ENCODE measurements at regions not wholly inside any gene's neighbourhood (a gene's known extent, or its start where the extent isn't known, plus 50 kb on each side); places are given as distances from the start of the nearest gene placed in this dataset.
A peak's percentile ranks its signal among the peaks of the same experiment; 100 is the strongest.
"Not testable (repeated sequence)": the region's sequence is repeated elsewhere in the genome, so short reads cannot be mapped to it uniquely, and the experiment has no call there.

DNA sequence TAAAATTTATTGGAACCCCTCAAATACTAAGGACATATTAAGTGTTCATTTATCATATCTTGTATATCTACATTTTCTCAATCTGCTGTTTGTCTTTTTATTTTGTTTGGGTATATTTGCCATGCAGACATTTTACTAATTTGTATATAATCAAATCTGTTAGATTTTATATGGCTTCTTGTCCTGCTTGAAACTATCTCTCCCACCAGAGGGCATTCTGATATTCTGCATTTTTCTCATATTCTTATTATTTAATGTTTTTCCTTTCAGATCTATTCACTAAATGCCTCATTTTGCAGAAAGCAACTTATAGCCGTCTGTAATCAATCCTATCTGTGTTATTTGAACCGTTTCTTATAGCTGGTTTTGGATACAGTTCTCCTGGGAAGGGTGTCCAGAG lies 745.5 kb downstream of the LRRIQ3 start:
- no peak for DNase-seq

DNA sequence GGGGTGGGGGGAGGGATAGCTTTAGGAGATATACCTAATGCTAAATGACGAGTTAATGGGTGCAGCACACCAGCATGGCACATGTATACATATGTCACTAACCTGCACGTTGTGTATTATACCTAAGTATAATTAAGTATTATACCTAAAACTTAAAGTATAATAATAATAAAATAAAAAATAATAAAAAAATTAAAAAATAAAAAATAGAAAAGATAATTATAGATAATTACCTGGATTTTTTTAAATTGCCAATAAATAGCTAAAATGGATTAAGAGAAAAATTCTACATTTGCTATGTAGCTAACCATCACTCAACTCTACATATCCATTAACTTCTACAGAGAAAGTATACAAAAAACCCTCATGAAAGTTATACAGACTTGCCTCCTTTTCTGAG lies 747.3 kb downstream of the LRRIQ3 start:
- not testable (repeated sequence) for DNase-seq

DNA sequence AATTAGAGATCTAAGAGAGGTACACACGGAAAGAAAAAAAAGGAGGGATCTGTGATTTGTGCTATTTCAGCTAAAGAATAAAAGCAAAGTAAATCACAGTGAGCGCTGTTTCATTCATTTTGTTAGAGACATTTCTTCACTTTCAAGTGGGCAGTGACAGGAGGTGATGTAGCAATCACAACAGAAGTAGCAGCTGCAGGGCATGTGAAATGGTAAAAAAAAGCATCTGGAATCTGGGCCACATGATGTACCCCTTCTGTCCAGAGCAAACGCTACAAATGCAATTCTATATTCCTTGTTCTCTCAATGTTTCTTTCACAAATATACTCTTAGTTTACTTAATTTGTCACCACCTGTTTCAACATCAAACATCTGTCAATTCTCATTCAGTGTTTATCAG lies 786.5 kb downstream of the LRRIQ3 start:
- DNase-seq, result peak; percentile 11 to 41

DNA sequence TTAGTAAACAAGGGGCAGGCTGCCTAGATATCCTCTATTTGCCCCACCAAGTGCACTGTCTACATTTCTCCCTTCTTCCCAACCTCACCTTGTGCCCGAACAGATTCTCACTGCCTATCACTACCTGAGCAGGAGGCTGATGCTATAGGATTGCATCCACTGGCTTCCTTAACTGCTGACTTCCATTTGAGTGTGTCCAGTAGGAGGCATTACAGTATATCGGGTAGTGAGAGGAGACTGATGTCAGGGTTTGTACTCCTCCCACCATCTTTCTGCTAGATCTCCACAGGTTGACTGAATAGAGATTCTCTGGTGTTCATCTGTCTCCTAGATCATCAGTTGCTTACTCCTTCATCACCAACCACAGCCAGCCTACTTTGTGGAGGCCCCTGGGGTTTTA lies 796.3 kb downstream of the LRRIQ3 start:
- DNase-seq, result no peak

DNA sequence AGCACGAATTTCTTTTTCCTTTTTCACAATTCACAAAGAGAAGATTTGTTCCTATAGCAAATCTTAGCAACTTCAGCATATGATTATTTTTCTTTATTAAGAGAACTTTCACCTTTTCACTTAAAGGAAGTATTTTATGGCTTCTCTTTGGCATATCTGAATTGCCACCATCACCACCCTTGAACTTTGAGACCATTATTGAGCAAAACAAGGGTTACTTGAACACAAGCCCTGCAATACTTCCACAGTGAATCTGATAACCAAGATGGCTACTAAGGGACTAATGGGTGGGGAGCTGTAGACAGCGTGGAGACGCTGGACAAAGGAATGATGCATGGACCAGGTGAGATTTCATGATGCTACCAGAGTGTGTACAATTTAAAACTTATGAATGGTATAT lies 815.0 kb downstream of the LRRIQ3 start:
- no peak for DNase-seq

DNA sequence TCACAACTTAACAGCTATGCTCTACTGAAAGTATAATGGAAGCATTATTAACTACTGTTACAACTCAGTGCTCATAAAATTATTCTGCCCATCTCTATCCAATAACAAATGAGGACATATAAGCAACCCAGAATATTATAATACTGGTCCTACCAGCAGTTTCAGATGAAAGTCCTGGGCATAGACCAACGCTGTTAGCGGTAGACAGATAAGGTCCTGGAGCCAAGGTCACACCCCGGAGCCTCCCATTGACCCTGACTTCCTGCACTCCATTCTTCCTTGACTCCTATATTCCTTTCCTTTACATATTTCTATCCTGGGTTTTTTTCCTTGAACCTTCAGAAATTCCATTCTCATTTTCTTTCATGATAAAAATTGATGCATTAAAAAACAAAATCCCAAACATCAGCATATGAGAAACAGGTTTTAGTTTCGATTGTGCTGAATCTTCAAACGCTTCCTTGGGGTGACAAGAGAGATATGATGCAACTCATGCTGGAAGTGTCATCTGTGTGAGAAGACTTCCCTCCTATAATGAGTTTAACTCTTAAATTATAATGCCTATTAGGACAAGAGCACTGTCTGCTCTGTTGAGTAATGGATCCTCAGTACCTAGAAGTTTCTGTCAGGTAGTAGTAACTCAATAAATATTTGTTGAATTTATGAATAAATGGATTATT lies 831.1 kb downstream of the LRRIQ3 start:
- no peak for DNase-seq

DNA sequence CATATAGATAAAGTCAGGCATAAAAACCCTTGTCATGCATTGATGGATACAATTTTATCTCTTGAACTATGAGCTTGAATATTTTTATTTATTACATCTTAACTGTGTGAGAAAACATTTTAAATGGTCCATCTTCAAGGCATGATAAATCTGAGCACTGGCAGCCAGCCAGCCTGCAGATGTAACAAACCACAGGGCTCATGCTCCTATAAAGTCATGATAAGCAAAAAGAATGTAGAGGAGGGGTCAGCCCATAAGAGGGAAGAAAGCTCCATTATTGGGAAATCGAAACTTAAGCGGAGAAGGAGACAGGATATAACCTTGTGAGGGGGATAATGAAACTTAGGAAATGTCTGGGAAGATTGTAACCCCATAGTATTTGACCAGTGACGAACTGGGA lies 839.0 kb downstream of the LRRIQ3 start:
- DNase-seq, result no peak

DNA sequence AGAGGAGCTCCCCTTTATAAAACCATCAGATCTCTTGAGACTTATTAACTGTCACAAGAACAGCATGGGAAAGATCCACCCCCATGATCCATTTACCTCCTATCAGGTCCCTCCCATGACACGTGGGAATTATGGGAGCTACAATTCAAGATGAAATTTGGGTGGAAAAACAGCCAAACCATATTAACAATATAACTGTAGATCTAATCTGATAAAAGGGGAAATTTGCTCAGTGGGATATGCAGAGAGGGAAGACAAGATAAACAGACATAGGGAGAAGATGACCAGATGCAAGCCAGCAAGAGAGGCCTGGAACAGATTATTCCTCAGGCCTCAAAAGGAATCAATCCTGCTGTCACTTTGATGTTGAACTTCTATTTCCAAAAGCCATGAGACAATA lies 841.5 kb downstream of the LRRIQ3 start:
- DNase-seq, result no peak

DNA sequence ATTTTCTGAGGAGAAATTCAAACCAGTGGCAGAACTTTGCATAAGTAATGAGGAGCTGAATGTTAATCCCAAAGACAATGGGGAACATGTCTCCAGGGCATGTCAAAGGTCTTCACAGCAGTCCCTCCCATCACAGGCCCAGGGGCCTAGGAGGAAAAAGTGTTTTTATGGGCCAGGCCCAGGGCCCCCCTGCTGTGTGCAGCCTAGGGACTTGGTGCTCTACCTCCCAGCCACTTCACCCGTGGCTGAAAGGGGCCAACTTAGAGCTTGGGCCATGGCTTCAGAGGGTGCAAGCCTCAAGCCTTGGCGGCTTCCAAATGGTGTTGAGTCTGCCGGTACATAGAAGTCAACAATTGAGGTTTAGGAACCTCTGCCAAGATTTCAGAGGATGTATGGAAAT lies 854.0 kb downstream of the LRRIQ3 start:
- no peak for DNase-seq

DNA sequence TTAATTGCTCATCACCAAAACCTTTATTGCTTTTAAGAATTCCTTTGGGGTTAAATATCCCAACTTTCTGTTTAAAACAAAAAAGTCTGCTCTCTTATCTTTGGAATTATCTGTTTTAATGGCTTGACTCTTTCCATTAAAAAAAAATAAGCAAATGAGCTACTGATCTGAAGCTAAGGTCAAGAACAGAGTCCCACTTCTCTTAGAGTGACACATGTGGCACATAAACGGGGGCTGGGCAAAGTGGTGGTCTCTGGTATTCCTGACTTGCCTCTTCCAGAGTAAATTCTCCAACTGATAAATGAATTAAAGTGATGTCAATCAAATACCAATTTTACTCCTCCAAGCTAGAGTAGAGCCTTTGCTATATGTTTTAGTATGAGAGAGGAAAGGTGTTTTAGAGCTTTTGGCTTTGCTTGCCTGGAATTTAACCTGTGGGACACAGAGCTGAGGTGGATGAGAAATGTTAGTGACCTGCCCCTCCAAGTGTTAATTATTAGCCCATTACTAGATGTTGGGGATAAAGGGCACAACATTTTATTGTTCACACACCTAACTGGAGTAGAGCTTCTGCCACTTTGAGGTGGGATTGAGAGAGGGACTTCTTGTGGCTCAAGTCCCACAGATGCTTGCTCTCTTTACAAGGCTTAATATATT lies 864.0 kb downstream of the LRRIQ3 start:
- DNase-seq, result no peak

DNA sequence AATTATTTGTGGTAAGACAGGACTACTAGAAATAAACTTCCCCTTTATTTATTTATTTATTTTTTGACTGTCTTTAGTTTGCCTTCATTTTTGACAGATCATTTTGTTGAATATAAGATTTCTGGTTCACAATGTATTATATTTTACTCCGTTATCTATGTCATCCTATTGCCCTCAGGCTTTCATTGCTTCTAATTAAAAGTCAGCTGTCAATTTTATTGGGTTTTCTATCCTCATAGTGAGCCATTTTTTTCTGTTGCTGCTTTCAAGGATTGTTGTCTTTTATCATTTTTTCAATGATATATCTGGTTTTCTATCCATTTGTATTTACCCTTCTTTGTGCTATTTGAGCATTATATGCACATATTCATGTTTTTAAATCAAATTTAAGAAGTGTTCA lies 866.2 kb downstream of the LRRIQ3 start:
- no peak for DNase-seq

DNA sequence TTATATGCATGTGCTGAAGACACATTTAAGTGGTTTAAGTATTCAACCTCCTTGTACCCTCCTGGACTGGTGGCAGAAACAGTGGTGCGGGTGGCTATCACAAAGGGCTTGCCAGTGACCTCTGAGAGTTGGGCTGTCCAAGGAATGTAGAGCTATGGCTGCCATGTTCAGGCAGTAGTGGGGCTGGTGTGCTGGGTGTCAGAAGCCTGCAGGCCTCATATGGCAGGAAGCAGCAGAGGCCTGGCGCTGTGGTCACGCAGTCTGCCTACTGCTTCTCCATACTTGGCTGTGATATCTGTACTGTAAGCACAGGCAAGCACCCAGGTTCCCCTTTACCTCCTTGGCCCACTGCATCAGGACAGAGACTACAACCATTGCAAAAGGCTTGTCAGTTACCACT lies 870.0 kb downstream of the LRRIQ3 start:
- DNase-seq, result no peak

DNA sequence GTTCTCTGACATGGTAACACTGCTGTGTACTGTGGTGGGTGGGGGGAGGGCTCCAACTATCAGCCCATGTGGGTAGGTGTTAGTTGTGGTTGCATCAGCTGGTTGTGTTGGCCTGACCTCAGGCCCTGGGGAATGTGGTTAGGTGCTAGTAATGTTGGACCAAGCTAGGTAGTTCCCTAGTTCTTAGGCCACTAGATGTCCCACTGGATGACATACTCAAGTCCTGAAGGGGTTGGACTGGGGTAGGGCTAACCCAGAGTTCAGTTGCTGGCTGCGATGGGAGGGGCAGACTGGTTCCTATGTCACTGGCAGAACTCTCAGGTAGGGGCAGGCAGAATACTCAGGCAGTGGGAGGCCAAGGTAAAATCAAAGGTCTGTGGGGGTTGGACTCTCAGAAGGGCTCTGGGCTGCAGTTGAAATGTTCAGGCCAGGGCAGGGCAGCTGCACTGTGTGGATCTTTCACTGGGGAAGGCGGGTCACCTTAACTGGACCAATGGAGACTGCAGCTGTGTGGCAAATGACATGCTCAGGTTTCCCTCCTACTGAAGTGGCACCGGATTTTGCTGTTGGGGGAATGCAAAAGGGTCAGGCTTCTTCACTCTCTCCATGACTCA lies 870.7 kb downstream of the LRRIQ3 start:
- no peak for DNase-seq

DNA sequence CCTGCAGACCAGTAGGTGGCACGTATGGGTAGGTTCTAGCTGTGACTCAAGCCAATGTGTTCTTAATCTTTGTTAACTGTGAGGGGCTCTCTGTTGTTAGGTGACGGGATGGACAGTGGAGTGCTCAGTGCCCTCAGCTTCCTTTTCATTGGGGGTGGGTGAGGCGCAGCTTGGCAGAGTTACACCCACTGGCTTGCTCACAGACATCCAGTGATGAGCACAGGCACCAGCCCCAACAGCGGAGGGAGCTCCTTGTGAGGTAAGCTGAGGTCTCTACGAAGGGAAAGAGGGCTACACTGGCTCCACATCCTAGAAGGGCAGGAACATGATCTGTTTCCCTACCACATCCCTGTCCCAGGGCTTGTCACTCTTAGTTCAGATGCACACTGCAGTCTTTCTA lies 871.3 kb downstream of the LRRIQ3 start:
- DNase-seq, result no peak

DNA sequence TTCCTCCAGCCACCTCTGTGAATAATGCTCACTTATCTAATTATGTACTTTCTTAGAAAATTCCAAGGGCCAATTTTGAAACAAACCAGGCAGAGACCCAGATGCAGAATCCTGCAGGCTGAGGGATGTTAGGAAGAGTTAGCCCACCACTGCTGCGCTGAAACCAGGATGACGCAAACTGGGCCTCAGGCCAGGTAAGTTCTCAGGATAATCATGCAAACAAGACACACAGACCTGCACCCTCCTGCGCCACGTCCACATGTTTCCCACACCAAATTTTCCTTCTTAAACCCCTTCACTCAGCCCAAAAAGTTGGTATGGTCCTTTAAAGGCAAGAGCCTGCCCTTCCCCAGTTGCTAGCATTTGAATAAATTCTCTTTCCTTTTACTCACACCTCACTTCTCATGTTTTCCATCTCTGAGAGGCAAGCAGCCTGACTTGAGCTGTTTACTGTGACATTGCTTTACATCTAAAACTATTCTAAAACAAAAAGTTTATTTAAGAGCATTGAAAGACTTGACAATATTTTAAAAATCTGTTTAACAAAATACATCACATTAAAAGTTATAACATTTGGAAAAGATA lies 887.1 kb downstream of the LRRIQ3 start:
- DNase-seq, result peak; percentile 11 to 15

DNA sequence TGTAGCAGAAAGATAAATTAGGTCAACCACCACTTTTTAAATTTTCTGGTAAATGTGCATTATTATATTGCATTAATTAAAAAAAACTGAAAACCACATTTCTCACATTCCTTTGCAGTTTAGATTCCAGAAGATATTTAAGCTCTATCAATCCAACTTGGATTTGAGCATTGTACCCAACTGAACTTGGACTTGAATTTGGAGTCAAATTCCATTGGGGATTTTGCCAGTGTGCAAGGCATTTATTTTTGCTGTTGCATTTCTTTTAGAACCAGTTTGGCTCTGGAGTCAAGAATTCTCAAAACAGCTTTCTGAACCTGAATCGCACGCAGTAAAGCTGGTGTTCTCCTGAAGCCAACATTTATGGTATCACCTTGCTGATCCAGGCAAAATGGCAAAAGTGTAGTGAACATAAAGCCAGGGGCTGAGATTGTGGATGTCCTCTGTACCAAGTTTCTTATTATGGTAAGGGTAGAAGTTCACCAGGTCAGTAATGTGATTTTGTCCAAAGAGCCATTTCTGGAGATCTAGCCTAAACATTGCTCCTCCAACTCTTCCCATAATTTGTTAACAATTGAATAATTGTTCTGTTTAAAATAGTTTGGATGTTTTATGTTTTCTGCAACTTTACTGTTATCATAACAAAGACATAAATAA lies 890.9 kb downstream of the LRRIQ3 start:
- DNase-seq, result no peak

DNA sequence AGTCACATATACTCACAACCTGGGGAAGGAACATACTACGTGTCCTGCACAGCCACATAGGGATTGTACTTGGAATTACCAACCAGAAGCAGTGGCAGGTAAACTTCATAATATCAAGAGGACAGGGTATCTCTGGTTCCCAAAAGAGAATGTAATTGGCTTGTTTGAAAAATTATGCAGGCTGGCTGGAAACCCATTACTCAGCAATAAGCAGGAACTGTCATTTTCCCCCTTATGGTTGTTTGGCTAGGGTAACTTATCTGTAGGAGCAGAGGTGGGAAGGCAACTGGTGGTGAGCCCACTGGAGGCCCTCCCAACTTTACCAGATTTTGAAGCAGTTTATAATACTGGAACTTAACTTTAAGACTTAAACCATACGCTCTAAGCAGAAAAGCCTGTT lies 924.1 kb downstream of the LRRIQ3 start:
- DNase-seq, result no peak

DNA sequence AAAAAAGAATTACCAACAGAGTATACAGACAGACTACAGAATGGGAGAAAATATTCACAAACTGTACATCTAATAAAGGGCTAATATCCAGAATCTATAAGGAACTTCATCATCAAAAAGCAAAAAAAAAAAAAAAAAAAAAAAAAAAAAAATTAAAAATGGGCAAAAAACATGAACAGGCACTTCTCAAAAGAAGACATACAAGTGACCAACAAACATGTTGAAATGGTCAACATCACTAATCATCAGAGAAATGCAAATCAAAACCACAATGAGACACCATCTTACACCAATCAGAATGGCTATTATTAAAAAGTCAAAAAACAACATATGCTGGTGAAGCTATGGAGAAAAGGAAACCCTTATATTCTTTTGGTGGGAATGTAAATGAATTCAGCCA lies 952.8 kb downstream of the LRRIQ3 start:
- not testable (repeated sequence) for DNase-seq

DNA sequence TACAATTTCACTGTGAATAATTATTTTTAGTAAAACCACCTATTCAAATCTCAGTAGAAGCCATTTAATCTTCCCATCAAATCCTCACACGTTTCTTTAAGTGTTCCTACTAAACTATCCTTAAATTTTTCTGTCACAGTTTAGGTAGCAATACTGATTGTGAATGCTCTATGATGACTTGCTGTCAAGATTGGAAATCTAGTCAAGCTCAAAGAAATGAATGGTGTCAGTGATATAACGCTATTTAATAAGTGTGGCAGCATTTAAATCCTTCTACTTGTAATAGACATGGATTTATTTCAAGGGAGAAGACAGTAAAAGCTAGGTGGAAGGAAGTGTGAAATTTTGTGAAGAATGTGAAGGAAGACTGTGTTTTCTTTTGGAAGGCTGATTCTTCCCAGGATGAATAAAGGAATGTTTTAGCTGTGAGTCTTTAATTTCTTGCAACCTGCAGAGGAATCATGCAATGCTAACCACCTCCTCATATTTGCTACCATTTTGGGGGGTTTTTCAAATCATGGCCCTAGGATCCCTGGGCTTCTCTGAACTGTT lies 936.7 kb upstream of the NEGR1 start:
- no peak for DNase-seq

DNA sequence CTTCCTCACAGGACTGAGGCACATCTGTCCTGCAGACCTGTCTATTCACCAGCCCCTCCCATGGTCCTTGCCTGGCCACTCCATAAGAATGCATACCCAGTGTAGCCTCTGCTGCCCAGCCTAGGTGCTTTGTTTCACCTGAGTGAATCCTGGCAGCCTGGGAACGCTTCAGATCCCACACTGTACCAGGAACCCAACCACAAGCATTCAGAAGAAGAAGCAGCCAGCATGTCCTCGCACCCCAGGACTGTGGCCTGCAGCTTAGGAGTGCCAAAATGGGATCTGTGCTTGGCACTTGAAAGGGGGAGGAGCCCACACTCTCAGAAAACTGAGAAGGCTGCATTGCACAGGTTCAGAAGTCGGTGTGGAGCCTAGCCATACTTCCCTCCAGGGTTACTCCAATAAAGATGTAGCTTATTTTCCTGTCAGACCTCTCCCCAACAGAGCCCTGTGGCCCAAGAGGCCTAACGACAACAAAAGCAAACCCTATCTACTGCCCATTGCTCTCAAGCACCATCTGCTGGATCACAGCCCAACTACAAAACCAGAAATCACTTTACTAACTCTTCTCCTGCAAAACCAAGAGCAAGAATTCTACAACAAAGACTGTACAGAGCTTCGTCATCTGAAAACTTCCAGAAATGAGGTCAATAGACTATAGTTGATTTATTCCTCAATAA lies 923.1 kb upstream of the NEGR1 start:
- DNase-seq, result no peak

DNA sequence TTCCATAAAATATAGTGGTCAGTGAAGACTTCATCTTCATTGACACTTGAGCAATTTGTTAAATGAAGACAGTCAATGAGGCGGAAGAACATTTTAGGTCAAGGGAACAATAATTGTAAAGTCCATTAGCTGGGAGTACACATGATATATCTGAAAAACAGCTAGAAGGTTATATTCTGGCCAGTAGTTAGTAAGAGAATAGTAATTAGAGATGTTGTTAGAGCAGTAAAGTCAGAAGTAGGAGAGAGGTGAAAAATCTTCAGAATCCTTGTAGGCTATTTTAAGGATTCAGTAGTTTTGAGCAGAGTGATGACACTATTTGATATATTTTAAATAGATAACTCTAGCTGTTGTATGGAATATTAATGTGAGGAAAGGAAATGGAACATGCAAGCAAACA lies 915.6 kb upstream of the NEGR1 start:
- no peak for DNase-seq

DNA sequence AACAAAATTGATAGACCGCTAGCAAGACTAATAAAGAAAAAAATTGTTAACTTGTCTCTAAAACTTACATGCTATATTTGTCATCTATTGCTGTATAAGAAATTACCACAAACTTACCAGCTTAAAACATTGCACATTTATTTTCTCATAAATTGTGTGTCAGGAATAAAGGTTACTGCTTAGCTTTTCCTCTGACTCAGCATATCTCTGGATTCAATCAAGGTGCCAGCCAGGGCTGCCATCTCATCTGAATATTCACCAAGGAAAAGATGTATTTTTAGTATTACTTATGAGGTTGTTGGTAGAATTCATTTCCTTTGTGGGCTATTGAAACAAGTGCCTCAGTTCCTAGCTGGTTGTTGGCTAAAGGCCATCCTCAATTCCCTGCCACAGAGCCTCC lies 912.6 kb upstream of the NEGR1 start:
- no peak for DNase-seq

DNA sequence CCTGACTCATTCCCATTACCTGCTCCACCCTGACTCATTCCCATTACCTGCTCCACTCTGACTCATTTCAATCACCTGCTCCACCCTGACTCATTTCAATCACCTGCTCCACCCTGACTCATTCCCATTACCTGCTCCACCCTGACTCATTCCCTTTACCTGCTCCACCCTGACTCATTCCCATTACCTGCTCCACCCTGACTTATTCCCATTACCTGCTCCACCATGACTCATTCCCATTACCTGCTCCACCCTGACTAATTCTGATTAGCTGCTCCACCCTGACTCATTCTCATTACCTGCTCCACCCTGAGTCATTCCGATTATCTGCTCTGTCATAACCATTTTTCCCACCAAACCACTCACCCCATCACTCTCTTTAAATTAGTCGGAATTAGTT lies 901.2 kb upstream of the NEGR1 start:
- not testable (repeated sequence) for DNase-seq
